NOMO-1 (cell line): ENCODE measurements at regions not wholly inside any gene's neighbourhood (a gene's known extent, or its start where the extent isn't known, plus 50 kb on each side); places are given as distances from the start of the nearest gene placed in this dataset.
A peak's percentile ranks its signal among the peaks of the same experiment; 100 is the strongest.
"Not testable (repeated sequence)": the region's sequence is repeated elsewhere in the genome, so short reads cannot be mapped to it uniquely, and the experiment has no call there.

Source experiments
- DNase-seq, 2 experiments: peaks; one replicate each; lab custom pipeline; 2025; ENCODE audit not compliant: unreplicated experiment in 2 of 2; lab: John Stamatoyannopoulos, UW

- DNase-seq = no peak
Measured at GRCh38 chr4:138409670-138410069, 167.5 kb upstream of the SLC7A11 start.

- peak in 1 of 2 experiments; percentile 15 for DNase-seq
Measured at GRCh38 chr4:138408758-138409157, 166.6 kb upstream of the SLC7A11 start.

GRCh38 chr4:138407329-138407728 lies 165.2 kb upstream of the SLC7A11 start:
- no peak for DNase-seq

GRCh38 chr4:138406876-138407275 lies 164.7 kb upstream of the SLC7A11 start:
- peak; percentile 72 to 73 for DNase-seq

GRCh38 chr4:138405934-138406567 lies 163.9 kb upstream of the SLC7A11 start:
- DNase-seq = peak; percentile 59 to 95

- DNase-seq = peak in 1 of 2 experiments; percentile 63
Measured at GRCh38 chr4:138405466-138405891, 163.3 kb upstream of the SLC7A11 start.

GRCh38 chr4:138404801-138405200 lies 162.7 kb upstream of the SLC7A11 start:
- no peak for DNase-seq

GRCh38 chr4:138404251-138404650 lies 162.1 kb upstream of the SLC7A11 start:
- no peak for DNase-seq

- no peak for DNase-seq
Measured at GRCh38 chr4:138401334-138401733, 159.2 kb upstream of the SLC7A11 start.

GRCh38 chr4:138400543-138400942 lies 158.4 kb upstream of the SLC7A11 start:
- no peak for DNase-seq

- no peak for DNase-seq
Measured at GRCh38 chr4:138400066-138400465, 157.9 kb upstream of the SLC7A11 start.

GRCh38 chr4:138399081-138399480 lies 156.9 kb upstream of the SLC7A11 start:
- DNase-seq = no peak

- DNase-seq = no peak
Measured at GRCh38 chr4:138398322-138398721, 156.2 kb upstream of the SLC7A11 start.

GRCh38 chr4:138393886-138394610 lies 151.9 kb upstream of the SLC7A11 start:
- no peak for DNase-seq

GRCh38 chr4:138392751-138393308 lies 150.7 kb upstream of the SLC7A11 start:
- peak; percentile 45 to 98 for DNase-seq

GRCh38 chr4:138389976-138390685 lies 148.0 kb upstream of the SLC7A11 start:
- DNase-seq = no peak

GRCh38 chr4:138374947-138375346 lies 132.8 kb upstream of the SLC7A11 start:
- DNase-seq = no peak

- no peak for DNase-seq
Measured at GRCh38 chr4:138367942-138368341, 125.8 kb upstream of the SLC7A11 start.

GRCh38 chr4:138352446-138352845 lies 110.3 kb upstream of the SLC7A11 start:
- not testable (repeated sequence) for DNase-seq

GRCh38 chr4:138348055-138348454 lies 105.9 kb upstream of the SLC7A11 start:
- DNase-seq = peak in 1 of 2 experiments; percentile 36

GRCh38 chr4:138347561-138347960 lies 105.4 kb upstream of the SLC7A11 start:
- DNase-seq = no peak
